CD4-positive, alpha-beta T cell treated with Interleukin-1 beta for 1 hour (primary cell): ENCODE measurements at regions not wholly inside any gene's neighbourhood (a gene's known extent, or its start where the extent isn't known, plus 50 kb on each side); places are given as distances from the start of the nearest gene placed in this dataset.

ENCODE experiments used
- DNase-seq, 2 donors: peaks; one replicate each; pipeline ENCODE4 v3.0.0-alpha.2; 2020 to 2022

DNA sequence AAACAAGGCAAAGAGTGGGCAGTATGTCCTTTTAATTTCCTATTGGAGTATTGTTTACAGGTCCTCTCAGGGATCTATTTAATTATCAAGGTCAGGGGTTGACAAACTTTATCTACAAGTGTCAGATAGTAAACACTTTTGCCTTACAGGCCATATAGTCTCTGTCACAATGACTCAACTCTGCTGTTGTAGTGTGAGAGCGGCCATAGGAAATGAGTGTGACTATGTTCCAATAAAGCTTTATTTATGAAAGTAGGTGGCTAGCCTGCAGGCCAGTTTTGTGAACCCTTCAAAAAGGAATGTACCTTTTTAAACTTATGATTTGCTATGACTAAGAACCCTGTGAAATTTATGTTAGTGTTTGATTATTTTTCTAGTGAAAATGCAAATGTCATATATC, 156.1 kb downstream of the GPAT3 start:
- no peak for DNase-seq

DNA sequence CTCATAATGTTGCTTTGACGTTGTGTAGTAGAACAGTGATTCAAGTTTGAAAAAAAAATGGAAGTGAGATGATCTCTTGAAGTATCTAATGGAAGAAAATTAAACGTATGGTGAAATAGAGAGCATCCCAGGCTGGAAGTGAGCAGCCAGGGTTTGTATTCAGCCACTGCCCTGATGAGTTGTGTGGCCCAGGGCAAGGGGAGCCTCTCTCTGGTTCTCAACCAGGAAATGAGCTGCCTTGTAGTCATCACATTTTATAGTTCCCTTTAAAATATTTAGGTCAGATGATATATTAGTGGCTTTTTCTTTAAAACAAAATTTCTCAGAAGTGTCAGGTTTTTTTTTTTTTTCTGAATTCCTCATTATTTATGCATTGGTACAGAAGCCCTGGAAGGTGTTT, 150.3 kb downstream of the GPAT3 start:
- DNase-seq, result no peak

DNA sequence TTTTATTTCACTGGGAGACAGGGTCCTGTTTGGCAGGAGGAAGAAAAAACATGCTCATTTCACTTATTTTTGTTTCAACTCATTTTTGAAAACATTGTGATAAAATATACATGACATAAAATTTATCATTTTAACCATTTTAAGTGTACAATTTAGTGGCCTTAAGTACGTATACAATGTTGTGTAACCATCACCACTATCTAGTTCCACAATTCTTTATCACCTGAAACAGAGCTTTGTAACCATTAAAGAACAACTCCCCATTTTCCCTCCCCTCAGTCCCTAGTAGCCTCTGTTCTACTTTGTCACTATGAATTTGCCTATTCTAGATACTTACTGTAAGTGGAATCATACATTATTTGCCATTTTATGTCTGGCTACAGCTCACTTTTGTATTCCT, 143.8 kb downstream of the GPAT3 start:
- DNase-seq, result no peak

DNA sequence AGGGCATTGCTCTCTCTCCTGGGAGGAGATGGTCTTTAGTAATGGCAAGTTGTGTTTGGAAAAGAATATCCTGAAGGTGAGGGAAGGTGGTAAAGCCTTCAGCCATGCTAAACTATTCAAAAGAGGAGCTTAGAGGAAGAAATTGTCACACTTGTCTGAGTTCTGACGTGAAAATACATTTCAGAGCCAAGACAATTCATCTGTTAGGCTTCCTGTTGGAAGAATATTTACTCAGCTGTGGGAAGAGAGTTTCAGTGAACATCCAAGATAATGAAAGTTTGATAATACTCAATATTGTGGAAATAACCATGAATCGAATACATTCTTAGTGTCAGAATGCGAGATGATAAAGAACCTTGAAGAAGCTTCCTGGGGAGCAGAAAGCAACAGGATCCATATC, 143.3 kb downstream of the GPAT3 start:
- no peak for DNase-seq

DNA sequence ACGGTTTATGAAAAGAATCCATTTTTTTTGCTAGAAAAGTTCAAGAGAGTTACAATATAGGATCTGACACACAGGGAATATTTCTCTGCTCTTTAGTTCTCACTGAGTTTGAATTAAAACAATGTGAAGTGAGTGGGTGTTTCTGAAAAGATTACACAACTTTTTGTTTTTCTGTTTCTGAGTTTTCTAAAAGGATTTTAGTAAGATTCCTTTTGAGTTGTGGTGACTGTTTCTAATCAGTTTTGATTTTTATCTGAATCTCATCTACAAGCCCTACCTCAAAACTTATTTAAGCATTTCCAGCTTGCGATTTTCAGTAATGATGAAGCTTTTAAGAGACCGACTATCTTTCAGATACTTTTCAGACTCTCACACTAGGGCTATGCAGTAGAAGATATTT, 141.7 kb downstream of the GPAT3 start:
- DNase-seq, result no peak

DNA sequence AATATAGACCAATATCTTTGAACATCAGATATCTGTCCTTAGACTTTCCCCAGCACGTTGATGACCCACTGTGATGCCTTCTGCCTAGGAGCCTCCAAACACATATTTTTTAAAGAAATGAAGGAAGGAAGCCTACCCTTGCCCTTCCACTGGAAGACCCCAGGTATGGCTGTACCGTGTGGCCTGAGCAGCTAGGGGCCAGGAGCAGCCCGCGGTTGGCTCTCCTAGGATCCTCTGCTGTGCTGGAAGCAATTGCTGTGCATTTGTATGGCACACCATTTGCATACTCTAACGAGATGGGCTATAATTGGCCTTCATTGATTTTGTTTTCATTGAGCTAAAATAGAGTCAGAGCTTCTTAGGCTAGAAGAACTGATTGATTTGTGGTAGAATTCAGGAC, 128.8 kb downstream of the GPAT3 start:
- DNase-seq, result no peak

DNA sequence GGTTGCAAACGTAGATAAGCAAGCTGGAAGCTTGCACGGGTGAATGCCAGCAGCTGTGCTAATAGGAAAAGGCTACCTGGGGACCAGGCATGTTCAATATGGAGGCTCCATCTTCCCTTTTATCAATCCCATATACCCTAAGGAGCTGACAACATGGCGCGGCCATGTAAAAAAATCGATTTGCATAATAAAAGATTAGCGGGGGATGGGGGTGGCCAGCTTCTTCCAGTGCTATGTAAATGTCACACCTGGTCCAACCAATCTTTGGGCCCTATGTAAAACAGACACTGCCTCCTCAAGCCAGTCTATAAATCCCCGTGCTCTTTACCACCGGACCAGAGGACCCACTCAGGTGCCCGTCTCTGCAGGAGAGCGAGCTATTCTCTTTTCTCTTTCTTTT, 128.2 kb downstream of the GPAT3 start:
- no peak for DNase-seq

DNA sequence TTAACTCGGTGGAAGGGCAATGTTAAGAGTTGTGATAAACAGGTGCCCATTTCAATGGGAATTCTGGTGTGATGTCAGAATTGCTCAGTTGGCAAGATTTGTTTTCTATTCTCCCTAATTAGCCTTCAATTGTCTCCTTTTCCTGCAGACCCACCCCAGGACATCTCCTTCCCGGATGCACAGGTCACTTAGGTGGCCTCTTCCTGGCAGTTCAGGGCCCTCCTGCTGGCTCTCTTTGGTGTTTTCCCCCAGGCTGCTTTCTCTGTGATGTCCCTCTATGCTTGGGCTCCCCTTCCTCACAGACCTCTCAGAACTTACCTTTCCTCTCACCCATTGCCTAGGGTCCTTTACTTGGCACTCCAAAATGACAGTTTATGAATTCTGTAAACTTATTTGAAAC, 126.3 kb downstream of the GPAT3 start:
- DNase-seq, result no peak

DNA sequence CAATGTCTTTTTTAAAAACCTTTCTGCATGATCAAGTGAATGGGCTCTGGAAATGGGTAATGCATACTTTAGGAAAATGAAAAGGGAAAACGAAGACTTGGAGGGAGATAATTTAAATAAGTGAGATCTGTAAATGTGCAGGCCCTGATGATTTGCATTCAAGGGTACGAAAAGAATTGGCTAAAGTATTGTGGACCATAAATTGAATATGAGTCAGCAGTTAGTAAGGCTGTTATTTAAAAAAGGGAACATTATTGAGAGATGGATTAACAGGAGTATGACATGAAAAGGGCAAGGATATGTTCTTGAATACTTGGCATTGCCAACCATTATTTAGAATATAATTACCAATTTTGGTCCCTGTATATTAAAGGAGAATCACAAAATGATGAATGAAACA, 125.5 kb downstream of the GPAT3 start:
- no peak for DNase-seq

DNA sequence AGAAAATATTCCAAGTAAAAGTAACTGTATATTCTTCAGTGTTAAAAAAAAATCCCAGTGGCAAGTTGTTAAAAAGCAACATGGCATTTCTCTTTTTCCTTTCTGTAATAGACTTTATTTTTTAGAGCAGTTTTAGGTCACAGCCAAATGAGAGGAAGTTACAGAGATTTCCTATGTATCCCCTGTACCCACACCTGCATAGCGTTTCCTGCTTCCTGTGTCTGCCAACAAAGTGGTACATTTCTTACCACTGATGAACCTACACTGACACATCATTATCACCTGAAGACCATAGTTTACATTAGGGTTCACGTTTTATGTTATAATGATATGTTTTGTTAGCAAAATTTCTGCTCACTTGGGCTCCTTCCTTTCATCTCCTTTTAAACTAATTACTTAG, 124.7 kb downstream of the GPAT3 start:
- no peak for DNase-seq

DNA sequence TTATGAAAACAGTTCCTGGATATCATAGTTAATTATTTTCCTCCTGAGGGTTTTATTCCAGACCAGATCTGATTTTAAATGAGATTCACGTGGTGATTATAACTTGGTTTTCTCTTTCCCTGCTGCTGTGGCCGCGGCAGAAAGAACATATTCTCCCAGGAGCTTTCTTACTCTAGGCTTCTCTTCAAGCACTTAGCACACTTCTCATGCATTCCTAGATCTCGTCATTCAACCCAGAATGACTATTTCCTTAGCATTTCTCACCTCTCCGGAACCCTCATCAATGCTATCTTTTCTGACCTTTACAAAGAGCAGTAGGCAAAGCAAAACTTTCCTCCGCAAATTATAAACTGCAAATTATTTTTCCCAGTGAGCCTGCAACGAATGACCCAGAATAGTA, 122.9 kb downstream of the GPAT3 start:
- DNase-seq, result no peak

DNA sequence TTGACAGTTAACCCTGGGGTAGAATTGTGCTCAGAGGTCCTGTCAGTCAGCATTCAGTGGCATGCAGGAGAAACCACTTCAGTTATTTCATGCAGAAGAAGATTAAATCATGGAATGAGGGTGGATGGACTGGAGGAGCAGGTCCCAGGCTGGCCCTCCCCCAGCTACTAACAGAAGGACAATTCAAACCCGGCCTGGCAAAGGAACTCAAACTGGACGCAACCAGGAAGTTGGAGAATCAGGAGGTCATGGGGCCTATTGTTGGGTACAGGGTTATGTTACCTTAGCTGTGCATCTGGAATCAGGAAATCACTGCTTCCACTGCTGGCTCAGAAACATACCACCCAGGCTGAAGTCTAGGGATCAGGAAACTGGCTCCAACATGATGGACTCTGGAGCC, 121.4 kb downstream of the GPAT3 start:
- no peak for DNase-seq
